Nephron progenitor cell (in vitro differentiated cells): ENCODE measurements at regions not wholly inside any gene's neighbourhood (a gene's known extent, or its start where the extent isn't known, plus 50 kb on each side); places are given as distances from the start of the nearest gene placed in this dataset.

Source experiments
- DNase-seq: peaks from one replicate; pipeline ENCODE4 v3.0.0; 2021
- H3K27ac Mint-ChIP-seq: 2 replicates; pipeline ENCODE4 v1.8.0; 2021; ENCODE audit warnings: mild to moderate bottlenecking, moderate library complexity, mixed read lengths
- H3K27me3 Mint-ChIP-seq: 2 replicates; pipeline ENCODE4 v1.8.0; 2021; ENCODE audit warnings: mild to moderate bottlenecking, low read depth, mixed read lengths; ENCODE audit not compliant: poor library complexity
- H3K36me3 Mint-ChIP-seq: 2 replicates; pipeline ENCODE4 v1.8.0; 2021; ENCODE audit warnings: low read depth, mixed read lengths
- H3K4me1 Mint-ChIP-seq: 2 replicates; pipeline ENCODE4 v1.8.0; 2021; ENCODE audit warnings: mixed read lengths
- H3K4me3 Mint-ChIP-seq: 2 replicates; pipeline ENCODE4 v1.8.0; 2021; ENCODE audit warnings: mild to moderate bottlenecking, moderate library complexity, mixed read lengths
- H3K9me3 Mint-ChIP-seq: 2 replicates; pipeline ENCODE4 v1.8.0; 2021; ENCODE audit warnings: mild to moderate bottlenecking, moderate library complexity, mixed read lengths
- TF ChIP-seq, protein P1 (sequence below): fragments of 200-600 bp; sonication (generic); IDR thresholded peaks from 2 replicates; pipeline ENCODE4 v1.5.0; 2021; ENCODE audit warnings: antibody characterized with exemption

GRCh38 chr18:65498605-65499004, 252.2 kb upstream of the CDH7 start:
- Mint-ChIP-seq H3K27ac (peak overlapping the region; percentile 68), H3K4me3 (no peak overlapping the region), H3K4me1 (no peaks in the 10 kb centered on the region), H3K36me3 (no peaks in the 10 kb centered on the region), H3K27me3 (no peaks in the 10 kb centered on the region), H3K9me3 (no peaks in the 10 kb centered on the region)
- TF ChIP-seq, protein P1, sequence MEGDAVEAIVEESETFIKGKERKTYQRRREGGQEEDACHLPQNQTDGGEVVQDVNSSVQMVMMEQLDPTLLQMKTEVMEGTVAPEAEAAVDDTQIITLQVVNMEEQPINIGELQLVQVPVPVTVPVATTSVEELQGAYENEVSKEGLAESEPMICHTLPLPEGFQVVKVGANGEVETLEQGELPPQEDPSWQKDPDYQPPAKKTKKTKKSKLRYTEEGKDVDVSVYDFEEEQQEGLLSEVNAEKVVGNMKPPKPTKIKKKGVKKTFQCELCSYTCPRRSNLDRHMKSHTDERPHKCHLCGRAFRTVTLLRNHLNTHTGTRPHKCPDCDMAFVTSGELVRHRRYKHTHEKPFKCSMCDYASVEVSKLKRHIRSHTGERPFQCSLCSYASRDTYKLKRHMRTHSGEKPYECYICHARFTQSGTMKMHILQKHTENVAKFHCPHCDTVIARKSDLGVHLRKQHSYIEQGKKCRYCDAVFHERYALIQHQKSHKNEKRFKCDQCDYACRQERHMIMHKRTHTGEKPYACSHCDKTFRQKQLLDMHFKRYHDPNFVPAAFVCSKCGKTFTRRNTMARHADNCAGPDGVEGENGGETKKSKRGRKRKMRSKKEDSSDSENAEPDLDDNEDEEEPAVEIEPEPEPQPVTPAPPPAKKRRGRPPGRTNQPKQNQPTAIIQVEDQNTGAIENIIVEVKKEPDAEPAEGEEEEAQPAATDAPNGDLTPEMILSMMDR: no peak
- no peak for DNase-seq

DNA sequence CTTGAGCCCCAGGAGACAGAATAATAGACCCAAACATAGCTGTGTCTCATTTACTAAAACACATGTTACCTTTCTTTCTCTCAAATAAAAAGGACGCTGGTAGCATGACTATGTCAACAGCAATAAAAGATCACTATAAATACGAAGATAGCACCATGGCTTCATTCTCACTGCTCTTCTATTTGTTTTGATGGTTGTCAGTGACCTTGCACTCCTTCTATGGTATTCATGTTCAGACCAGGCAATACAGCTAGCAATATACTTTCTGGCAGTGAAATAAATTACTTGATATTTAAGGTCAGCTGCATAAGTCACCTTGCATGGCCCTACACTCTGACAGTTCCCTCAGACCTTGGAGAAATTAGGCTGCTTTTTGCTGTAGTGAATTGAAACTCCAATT, 263.2 kb upstream of the CDH7 start:
- Mint-ChIP-seq H3K4me1 (peaks cover 33% of the 10 kb centered on the region), H3K27ac (peak overlapping the region; percentile 81), H3K36me3 (peaks cover 12% of the 10 kb centered on the region), H3K9me3 (peaks cover 8% of the 10 kb centered on the region), H3K4me3 (no peak overlapping the region), H3K27me3 (no peaks in the 10 kb centered on the region)
- DNase-seq: no peak
- TF ChIP-seq, protein P1: no peak

- no peak overlapping the region for H3K4me3 Mint-ChIP-seq
- no peaks in the 10 kb centered on the region for H3K9me3 Mint-ChIP-seq
- no peaks in the 10 kb centered on the region for H3K27me3 Mint-ChIP-seq
- no peaks in the 10 kb centered on the region for H3K36me3 Mint-ChIP-seq
- no peak for DNase-seq
- H3K4me1 Mint-ChIP-seq: no peaks in the 10 kb centered on the region
- H3K27ac Mint-ChIP-seq: no peak overlapping the region
- TF ChIP-seq, protein P1: no peak
Measured at GRCh38 chr18:65477455-65477854, 273.4 kb upstream of the CDH7 start.

DNA sequence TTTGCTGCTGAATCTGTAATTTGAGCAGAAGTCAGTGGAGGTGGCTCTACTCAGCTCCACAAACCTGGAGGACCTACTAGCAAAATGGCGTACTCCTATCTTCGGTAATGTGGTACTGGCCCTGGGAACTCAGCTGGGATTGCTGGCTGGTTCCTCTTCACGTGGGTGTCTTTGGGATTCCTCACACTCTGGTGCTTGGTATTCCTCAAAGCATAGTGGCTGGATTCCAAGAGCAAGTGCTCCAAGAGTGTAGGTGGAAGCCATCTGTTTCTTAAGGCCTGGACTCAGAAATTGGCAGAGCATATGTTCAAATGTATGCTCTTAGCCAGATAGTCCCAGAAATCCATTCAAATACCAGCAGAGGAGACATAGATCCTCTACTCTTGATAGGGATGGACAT, 281.9 kb upstream of the CDH7 start:
- no peak overlapping the region for H3K27ac Mint-ChIP-seq
- H3K27me3 Mint-ChIP-seq: no peaks in the 10 kb centered on the region
- no peak for DNase-seq
- H3K4me3 Mint-ChIP-seq: no peak overlapping the region
- TF ChIP-seq, protein P1: no peak
- H3K9me3 Mint-ChIP-seq: no peaks in the 10 kb centered on the region
- H3K36me3 Mint-ChIP-seq: no peaks in the 10 kb centered on the region
- no peaks in the 10 kb centered on the region for H3K4me1 Mint-ChIP-seq

- no peak overlapping the region for H3K27ac Mint-ChIP-seq
- no peaks in the 10 kb centered on the region for H3K9me3 Mint-ChIP-seq
- no peaks in the 10 kb centered on the region for H3K36me3 Mint-ChIP-seq
- no peak overlapping the region for H3K4me3 Mint-ChIP-seq
- H3K4me1 Mint-ChIP-seq: no peaks in the 10 kb centered on the region
- no peaks in the 10 kb centered on the region for H3K27me3 Mint-ChIP-seq
- TF ChIP-seq, protein P1: no peak
- DNase-seq: no peak
Measured at GRCh38 chr18:65464361-65464760, 286.5 kb upstream of the CDH7 start.

- no peak overlapping the region for H3K27ac Mint-ChIP-seq
- H3K36me3 Mint-ChIP-seq: no peaks in the 10 kb centered on the region
- H3K4me1 Mint-ChIP-seq: no peaks in the 10 kb centered on the region
- H3K27me3 Mint-ChIP-seq: peaks cover 5% of the 10 kb centered on the region
- DNase-seq: no peak
- TF ChIP-seq, protein P1: no peak
- H3K4me3 Mint-ChIP-seq: no peak overlapping the region
- no peaks in the 10 kb centered on the region for H3K9me3 Mint-ChIP-seq
Measured at GRCh38 chr18:65459741-65460140, 291.1 kb upstream of the CDH7 start.
